T-helper 1 cell (primary cell): ENCODE measurements at regions not wholly inside any gene's neighbourhood (a gene's known extent, or its start where the extent isn't known, plus 50 kb on each side); places are given as distances from the start of the nearest gene placed in this dataset.
"Not testable (repeated sequence)": the region's sequence is repeated elsewhere in the genome, so short reads cannot be mapped to it uniquely, and the experiment has no call there.

Experiments
- DNase-seq, 5 donors: peaks; one replicate each; pipeline ENCODE4 v3.0.0-alpha.2; 2012 to 2020

GRCh38 chr22:17318817-17319216, 50.4 kb upstream of the CECR2 start:
- DNase-seq, result no peak

GRCh38 chr22:17315310-17315709, 54.0 kb upstream of the CECR2 start:
- no peak for DNase-seq

GRCh38 chr22:17314487-17314886, 54.8 kb upstream of the CECR2 start:
- DNase-seq, result no peak

GRCh38 chr22:17313626-17314025, 55.6 kb upstream of the CECR2 start:
- no peak for DNase-seq

GRCh38 chr22:17307566-17307965, 61.7 kb upstream of the CECR2 start:
- DNase-seq, result no peak

- no peak for DNase-seq
Measured at GRCh38 chr22:17305076-17305475, 64.2 kb upstream of the CECR2 start.

GRCh38 chr22:17303840-17304779, 65.2 kb upstream of the CECR2 start:
- DNase-seq, result peak; percentile 23 to 89 (median 41)

GRCh38 chr22:17303441-17303839, 65.8 kb upstream of the CECR2 start:
- DNase-seq, result no peak

GRCh38 chr22:17302616-17303015, 66.6 kb upstream of the CECR2 start:
- DNase-seq, result no peak

GRCh38 chr22:17300926-17301325, 68.3 kb upstream of the CECR2 start:
- no peak for DNase-seq

GRCh38 chr22:17298805-17299502, 70.3 kb upstream of the CECR2 start:
- DNase-seq, result not testable (repeated sequence)

- DNase-seq, result no peak
Measured at GRCh38 chr22:17285656-17286055, 66.4 kb upstream of the ADA2 start.

- no peak for DNase-seq
Measured at GRCh38 chr22:17284888-17285287, 65.7 kb upstream of the ADA2 start.

GRCh38 chr22:17284466-17284865, 65.2 kb upstream of the ADA2 start:
- no peak for DNase-seq

GRCh38 chr22:17283865-17284264, 64.6 kb upstream of the ADA2 start:
- not testable (repeated sequence) for DNase-seq

- no peak for DNase-seq
Measured at GRCh38 chr22:17283423-17283822, 64.2 kb upstream of the ADA2 start.

GRCh38 chr22:17281440-17281841, 62.2 kb upstream of the ADA2 start:
- peak in 1 of 5 donors; percentile 43 for DNase-seq

- DNase-seq, result no peak
Measured at GRCh38 chr22:17281026-17281425, 61.8 kb upstream of the ADA2 start.

- DNase-seq, result no peak
Measured at GRCh38 chr22:17272511-17272991, 53.3 kb upstream of the ADA2 start.

GRCh38 chr22:17271711-17272451, 52.6 kb upstream of the ADA2 start:
- DNase-seq, result no peak

- DNase-seq, result no peak
Measured at GRCh38 chr22:17269607-17270261, 50.5 kb upstream of the ADA2 start.

- DNase-seq, result no peak
Measured at GRCh38 chr22:17269224-17269606, 50.0 kb upstream of the ADA2 start.
